Kidney (tissue), 13 donors: ENCODE measurements at regions not wholly inside any gene's neighbourhood (a gene's known extent, or its start where the extent isn't known, plus 50 kb on each side); places are given as distances from the start of the nearest gene placed in this dataset.
"Not testable (repeated sequence)": the region's sequence is repeated elsewhere in the genome, so short reads cannot be mapped to it uniquely, and the experiment has no call there.

Experiments used
- DNase-seq, 5 donors: peaks; one replicate each; pipeline ENCODE4 v3.0.0-alpha.2; 2013 to 2020
- FAIRE-seq: peaks from 2 replicates; lab custom pipeline; 2012; peaks lifted over from hg19 to GRCh38; lab: Jason Lieb, UNC
- H3K27ac ChIP-seq, 2 donors: one replicate each; pipeline ENCODE4 v1.7.0; 2013; ENCODE audit warnings: low read depth in 2 of 2, low read length in 2 of 2, inconsistent platforms in 1 of 2
- H3K27me3 ChIP-seq: one replicate; pipeline ENCODE4 v1.7.1; 2013; ENCODE audit warnings: low read length, inconsistent platforms; ENCODE audit not compliant: control insufficient read depth, insufficient read depth
- H3K36me3 ChIP-seq, 3 donors: one replicate each; pipeline versions ENCODE4 v1.7.0 to v1.7.1; 2013; ENCODE audit warnings: low read length in 3 of 3, control low read depth in 1 of 3, inconsistent platforms in 1 of 3; ENCODE audit not compliant: insufficient read depth in 3 of 3, control insufficient read depth in 2 of 3
- H3K4me1 ChIP-seq, 3 donors: one replicate each; pipeline versions ENCODE4 v1.7.0 to v1.7.1; 2013; ENCODE audit warnings: low read length in 3 of 3, inconsistent platforms in 1 of 3, low read depth in 1 of 3; ENCODE audit not compliant: control insufficient read depth in 2 of 3, insufficient read depth in 2 of 3
- H3K4me3 ChIP-seq, 3 donors: one replicate each; pipeline versions ENCODE4 v1.7.0 to v1.8.1; 2013; ENCODE audit warnings: low read length in 3 of 3, control low read depth in 1 of 3, inconsistent platforms in 1 of 3
- H3K9ac ChIP-seq, 3 donors: one replicate each; pipeline versions ENCODE4 v1.7.0 to v1.7.1; 2013; ENCODE audit warnings: low read length in 3 of 3, control low read depth in 1 of 3, inconsistent platforms in 1 of 3
- H3K9me3 ChIP-seq, 3 donors: one replicate each; pipeline versions ENCODE4 v1.7.0 to v1.7.1; 2013; ENCODE audit warnings: low read length in 3 of 3, control low read depth in 1 of 3, inconsistent platforms in 1 of 3; ENCODE audit not compliant: control insufficient read depth in 2 of 3, insufficient read depth in 1 of 3
- intact Hi-C: fragments of 100-400 bp; cut with DNase I; formaldehyde crosslinking; loops from one replicate; pipeline ENCODE4 v1.11.1; 2022
- TF ChIP-seq, protein P1 (sequence below): IDR thresholded peaks from 3 replicates; pipeline ENCODE4 v1.5.1; 2012; ENCODE audit warnings: mild to moderate bottlenecking, moderate library complexity, borderline replicate concordance; ENCODE audit not compliant: insufficient read depth; ENCODE audit errors: extremely low read depth
- donor health status: control.
- donor health status: control.
- donor health status: control.
- donor health status: control.
- donor health status: control.
- donor health status: DM: yes; HTN: yes; CAD: no.
- donor health status: Normal renal cell carcinoma (clear cell type).

DNA sequence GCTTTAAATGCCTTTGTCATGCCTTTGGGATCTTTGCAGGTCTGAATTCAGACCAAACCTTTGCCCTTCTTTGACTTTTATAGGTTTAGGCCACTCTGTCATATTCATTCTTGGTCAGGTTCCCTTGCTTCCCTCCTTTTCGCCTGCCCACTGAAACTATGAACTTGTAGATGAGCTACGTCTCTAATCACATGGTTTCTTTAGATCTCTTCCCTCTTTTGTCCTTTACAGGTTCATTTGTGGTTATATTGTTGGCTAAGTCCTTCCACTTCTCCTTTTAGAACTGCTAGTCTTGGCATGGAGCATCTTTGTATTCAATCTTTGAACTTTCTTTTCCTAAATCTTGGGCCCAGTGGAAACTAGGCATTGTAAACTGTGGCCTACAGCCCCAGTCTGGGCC lies 104.0 kb upstream of the ZEB1 start:
- FAIRE-seq (no peak), DNase-seq (no peak)
- H3K27me3 ChIP-seq = no peaks in the 10 kb centered on the region
- no peaks in the 10 kb centered on the region for H3K36me3 ChIP-seq
- no peak overlapping the region for H3K4me3 ChIP-seq
- TF ChIP-seq, protein P1, sequence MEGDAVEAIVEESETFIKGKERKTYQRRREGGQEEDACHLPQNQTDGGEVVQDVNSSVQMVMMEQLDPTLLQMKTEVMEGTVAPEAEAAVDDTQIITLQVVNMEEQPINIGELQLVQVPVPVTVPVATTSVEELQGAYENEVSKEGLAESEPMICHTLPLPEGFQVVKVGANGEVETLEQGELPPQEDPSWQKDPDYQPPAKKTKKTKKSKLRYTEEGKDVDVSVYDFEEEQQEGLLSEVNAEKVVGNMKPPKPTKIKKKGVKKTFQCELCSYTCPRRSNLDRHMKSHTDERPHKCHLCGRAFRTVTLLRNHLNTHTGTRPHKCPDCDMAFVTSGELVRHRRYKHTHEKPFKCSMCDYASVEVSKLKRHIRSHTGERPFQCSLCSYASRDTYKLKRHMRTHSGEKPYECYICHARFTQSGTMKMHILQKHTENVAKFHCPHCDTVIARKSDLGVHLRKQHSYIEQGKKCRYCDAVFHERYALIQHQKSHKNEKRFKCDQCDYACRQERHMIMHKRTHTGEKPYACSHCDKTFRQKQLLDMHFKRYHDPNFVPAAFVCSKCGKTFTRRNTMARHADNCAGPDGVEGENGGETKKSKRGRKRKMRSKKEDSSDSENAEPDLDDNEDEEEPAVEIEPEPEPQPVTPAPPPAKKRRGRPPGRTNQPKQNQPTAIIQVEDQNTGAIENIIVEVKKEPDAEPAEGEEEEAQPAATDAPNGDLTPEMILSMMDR = no peak
- no peak overlapping the region for H3K27ac ChIP-seq
- no peaks in the 10 kb centered on the region for H3K4me1 ChIP-seq
- H3K9ac ChIP-seq = no peak overlapping the region
- intact Hi-C loops = no loop called here
- H3K9me3 ChIP-seq = no peaks in the 10 kb centered on the region

DNA sequence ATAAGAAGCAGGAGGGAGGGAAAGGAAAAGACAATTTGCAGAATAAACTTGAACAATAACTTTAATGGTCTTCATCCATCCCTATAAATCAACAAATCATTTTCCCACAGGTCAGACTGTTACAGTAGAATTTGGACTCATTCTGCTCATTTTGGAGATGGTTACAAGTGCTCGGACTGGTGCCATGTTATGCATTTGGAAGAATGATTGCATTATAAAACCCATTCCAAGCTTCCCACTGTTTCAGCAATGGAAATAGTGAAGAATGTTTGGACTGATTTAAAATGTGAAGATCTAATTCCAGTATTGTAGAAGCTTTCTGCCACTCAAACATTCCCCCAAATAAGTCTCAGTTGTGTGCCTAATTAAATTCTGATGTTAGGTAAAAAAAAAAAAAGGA lies 99.7 kb upstream of the ZEB1 start:
- Histone ChIP-seq H3K9ac (no peak overlapping the region), H3K4me1 (no peaks in the 10 kb centered on the region), H3K36me3 (no peaks in the 10 kb centered on the region), H3K9me3 (no peaks in the 10 kb centered on the region), H3K4me3 (no peak overlapping the region), H3K27me3 (no peaks in the 10 kb centered on the region), H3K27ac (no peak overlapping the region)
- intact Hi-C loops = no loop called here
- DNase-seq (no peak), FAIRE-seq (no peak)
- TF ChIP-seq, protein P1 = no peak

DNA sequence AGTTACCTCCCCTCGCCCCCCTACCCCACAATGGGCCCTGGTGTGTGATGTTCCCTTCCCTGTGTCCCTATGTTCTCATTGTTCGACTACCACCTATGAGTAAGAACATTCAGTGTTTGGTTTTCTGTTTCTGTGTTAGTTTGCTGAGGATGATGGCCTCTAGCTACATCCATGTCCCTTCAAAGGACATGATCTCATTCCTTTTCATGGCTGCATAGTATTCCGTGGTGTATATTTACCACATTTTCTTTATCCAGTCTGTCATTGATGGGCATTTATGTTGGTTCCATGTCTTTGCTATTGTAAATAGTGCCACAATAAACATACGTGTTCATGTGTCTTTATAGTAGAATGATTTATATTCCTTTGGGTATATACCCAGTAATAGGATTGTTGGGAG lies 90.2 kb upstream of the ZEB1 start:
- H3K9ac ChIP-seq, intact Hi-C loops, H3K27me3 ChIP-seq, H3K4me3 ChIP-seq, H3K9me3 ChIP-seq, H3K36me3 ChIP-seq, DNase-seq, H3K4me1 ChIP-seq, FAIRE-seq, H3K27ac ChIP-seq: not testable (repeated sequence)

DNA sequence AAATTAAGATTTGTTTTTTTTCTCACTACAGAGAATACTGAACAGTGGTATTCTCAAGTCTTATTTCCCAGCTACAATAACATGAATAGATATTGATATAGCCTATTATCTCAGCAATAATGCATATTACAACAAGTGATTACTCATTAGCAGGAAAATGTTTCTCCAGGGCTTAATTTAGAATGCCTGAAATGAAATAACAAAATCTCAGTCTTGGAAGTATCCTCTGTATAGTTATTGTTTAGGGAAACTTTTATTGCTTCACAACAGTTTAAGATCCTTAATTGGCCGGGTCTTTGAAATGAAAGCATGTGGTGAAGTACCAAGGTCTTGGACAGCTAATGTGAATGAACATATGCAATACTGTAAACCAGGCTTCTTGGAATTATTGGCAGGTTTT lies 79.1 kb upstream of the ZEB1 start:
- intact Hi-C loops = no loop called here
- H3K4me3 ChIP-seq = no peak overlapping the region
- TF ChIP-seq, protein P1 = no peak

More for the DNA sequence above, 79.1 kb upstream of the ZEB1 start:
- no peak overlapping the region for H3K27ac ChIP-seq
- no peaks in the 10 kb centered on the region for H3K9me3 ChIP-seq
- FAIRE-seq (no peak), DNase-seq (no peak)
- no peak overlapping the region for H3K9ac ChIP-seq
- H3K27me3 ChIP-seq = no peaks in the 10 kb centered on the region
- no peaks in the 10 kb centered on the region for H3K4me1 ChIP-seq
- H3K36me3 ChIP-seq = no peaks in the 10 kb centered on the region
